ENCODE measurements at regions not wholly inside any gene's neighbourhood (a gene's known extent, or its start where the extent isn't known, plus 50 kb on each side); places are given as distances from the start of the nearest gene placed in this dataset.
"Not testable (repeated sequence)": the region's sequence is repeated elsewhere in the genome, so short reads cannot be mapped to it uniquely, and the experiment has no call there.

GRCh38 chr1:157249739-157250138, 111.5 kb upstream of the ETV3 start:
- no peak for FAIRE-seq

DNA sequence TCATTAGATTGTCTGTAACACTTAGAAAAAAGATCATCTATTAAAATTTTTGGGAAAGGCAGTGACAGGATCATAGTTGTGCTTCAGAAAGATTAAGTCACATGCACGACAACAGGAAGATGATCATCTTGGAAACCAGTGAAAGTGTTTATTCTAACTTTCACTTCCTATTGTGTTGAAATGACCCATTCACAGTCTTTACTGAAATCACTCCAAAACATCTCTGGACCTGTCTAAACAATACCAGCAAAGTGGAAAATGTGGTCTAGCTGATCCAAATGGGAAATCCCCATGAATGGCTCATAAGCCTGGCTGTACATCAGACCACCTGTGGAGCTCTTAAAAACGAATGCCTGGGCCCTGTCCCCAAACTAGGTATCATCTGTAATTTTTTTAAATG, 111.1 kb upstream of the ETV3 start:
- no peak for FAIRE-seq

GRCh38 chr1:157247764-157248049, 109.5 kb upstream of the ETV3 start:
- FAIRE-seq = not testable (repeated sequence)

DNA sequence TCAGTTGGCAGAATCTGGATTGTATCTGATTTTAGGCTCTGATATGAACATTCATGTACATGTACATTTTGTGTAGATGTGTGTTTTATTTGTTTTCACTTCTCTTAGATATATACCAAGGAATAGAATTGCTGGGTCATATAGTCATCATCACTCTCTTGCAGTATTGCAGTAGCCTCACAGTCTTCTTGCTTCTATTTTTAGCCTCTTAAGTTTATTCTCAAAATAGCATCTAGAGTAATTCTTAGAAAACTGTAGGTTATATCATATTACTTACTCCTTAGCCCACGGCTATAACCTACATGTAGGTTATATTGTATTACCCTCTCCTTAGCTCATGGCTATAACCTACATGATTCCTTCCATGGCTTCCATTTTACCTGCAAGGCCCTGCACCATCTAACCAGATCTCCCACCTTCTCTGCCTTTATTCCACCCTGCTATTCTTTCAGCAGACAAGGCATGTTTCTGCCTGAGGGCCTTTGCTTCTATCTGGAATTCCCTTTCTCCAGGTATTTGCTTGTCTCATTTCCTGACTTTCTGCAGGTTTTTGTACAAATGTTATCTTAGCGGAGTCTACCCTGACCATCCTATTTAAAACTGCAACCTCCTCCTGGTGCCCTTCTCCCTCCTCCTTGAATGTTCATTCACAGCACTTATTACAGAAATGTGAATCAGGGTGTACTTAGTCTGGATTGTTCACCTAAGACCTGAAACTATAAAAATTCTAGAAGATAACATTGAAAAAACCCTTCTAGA, 109.0 kb upstream of the ETV3 start:
- FAIRE-seq = no peak

- FAIRE-seq = no peak
These were observed 107.6 kb upstream of the ETV3 start for GRCh38 chr1:157245823-157246222.

DNA sequence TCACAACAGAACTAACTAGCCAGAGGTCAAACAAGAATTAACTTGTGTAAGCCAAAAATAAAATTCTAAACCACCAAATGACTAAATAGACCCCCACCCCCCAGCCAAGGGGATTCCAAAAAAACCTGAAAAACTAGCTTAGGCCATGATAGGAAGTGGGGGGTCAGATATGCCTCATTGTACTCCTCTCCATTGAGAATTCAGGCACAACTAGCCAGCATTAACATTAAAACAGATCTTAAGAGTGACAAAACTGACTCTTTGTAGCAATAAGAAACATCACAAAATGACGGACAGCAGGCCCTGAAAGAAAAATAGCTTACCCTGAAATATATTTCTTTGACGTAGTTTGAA, 103.0 kb upstream of the ETV3 start:
- FAIRE-seq = no peak

- FAIRE-seq = no peak
These were observed 102.4 kb upstream of the ETV3 start for GRCh38 chr1:157240495-157241184.

GRCh38 chr1:157239936-157240335, 101.7 kb upstream of the ETV3 start:
- no peak for FAIRE-seq

GRCh38 chr1:157238585-157238984, 100.4 kb upstream of the ETV3 start:
- FAIRE-seq = no peak

DNA sequence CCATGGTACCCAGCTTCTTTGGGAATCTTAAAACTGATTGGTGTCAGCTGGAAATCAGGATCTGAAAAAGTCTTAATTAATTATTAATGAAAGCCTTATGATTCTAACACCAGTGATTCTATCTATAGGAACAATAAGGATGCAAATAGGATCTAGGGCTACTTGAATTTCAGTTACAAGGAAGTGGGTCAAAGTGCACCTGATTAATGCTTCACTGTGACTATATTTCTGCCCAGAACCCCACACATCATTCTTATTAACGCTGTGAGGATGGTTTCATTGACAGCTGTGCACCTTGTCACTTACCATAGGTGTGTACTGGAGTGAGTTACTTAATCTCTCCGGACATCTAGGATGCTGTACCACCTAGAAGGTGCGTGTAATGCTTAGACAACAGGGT, 99.8 kb upstream of the ETV3 start:
- FAIRE-seq = no peak

- FAIRE-seq = no peak
These were observed 99.3 kb upstream of the ETV3 start for GRCh38 chr1:157237522-157237921.

DNA sequence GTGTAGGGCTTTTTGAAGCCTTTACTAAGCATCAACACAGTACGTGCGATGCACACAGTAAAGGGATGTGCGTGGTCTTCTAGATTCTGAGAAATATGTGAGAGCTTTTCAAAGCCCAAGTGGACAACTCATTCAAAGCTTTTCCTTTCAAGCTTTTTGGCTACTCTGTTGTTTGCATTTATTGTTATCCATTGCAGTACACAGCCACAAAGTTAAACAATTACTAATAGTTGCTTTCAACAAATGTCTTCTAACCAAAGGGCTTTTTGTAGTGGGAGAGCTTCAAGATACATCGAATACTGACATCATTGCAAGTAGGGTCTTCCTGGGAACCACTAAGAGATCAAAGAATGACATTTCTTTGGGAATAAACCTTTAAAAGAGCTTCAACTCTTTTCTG, 97.9 kb upstream of the ETV3 start:
- FAIRE-seq = no peak

GRCh38 chr1:157235307-157235706, 97.1 kb upstream of the ETV3 start:
- no peak for FAIRE-seq

DNA sequence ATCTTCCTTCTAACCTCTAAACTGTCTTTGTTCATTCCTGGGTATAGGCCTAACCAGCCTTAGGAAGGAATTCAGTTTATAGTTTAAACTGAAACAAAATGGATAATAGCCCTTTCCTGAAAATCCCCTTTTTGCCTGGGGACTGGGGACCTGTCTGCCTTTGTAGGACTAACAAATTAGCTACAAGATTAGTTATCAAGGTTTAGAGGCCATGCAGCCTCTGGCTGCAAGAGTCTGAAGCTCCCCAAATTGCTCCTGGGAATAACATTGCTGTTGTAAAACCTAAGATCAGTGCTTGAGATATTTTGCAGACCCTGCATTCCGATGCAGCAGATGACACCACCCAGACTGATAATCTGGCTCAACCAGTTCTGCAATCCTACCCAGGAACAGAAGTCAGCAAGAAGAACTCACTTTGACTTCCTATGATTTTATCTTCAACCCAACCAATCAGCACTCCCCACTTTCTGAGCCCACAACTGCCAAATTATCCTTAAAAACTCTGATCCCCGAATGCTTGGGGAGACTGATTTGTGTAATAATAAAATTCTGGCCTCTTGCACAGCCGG, 96.6 kb upstream of the ETV3 start:
- no peak for FAIRE-seq

DNA sequence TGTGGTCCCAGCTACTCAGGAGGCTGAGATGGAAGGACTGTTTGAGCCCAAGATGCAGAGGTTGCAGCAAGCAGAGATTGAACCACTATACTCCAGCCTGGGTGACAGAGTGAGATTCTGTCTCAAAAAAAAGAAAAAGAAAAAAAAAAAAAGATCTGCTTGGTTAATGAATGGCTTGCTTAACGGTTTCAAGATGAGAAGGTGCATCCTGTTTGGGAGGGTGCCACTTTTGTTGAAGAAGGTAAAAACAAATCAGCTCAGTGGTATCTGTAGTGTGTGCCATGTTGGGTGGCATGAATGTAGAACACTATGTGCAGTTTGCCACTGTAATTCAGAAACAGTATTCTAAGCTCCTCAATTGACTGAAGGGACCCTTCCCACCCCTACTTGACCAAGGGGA, 94.9 kb upstream of the ETV3 start:
- FAIRE-seq = no peak

- FAIRE-seq = no peak
These were observed 93.8 kb upstream of the ETV3 start for GRCh38 chr1:157231846-157232525.

- FAIRE-seq = no peak
These were observed 92.3 kb upstream of the ETV3 start for GRCh38 chr1:157230500-157230899.

DNA sequence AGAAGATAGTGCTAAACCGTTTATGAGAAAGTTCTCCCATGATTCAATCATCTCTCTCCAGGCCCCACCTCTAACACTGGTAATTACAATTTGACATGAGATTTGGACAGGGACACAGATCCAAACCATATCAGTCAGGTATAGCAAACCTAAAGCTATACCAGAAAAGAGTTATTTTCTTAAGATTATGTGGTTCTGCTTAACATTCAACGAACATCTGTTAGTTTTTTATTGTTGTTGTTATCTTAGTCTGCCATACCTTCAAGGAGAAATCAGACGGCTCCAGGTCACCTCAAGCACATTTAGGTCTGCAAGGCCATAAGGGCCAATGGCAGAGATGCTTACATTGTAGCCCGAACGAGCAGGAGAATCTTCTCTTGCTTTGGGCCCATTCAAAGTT, 89.5 kb upstream of the ETV3 start:
- no peak for FAIRE-seq

DNA sequence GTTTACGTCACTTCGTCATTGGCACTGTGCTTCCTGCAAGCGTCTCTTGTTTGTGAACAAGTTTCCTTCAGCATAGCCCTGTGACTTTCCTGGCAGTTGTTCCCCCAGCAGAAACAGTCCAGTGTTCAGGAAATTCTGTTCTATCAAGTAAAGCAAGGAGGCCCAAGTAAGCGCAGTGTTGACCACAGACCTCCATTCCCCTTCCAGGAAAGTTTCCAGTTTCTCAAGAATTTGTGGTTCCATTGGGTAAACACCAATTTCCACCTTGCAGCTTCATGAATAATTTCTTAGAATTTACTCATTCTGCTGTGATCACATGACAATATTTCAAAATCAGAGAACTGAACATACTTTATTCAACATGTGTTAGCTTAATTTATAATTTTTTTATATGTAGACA, 88.5 kb upstream of the ETV3 start:
- FAIRE-seq = no peak

DNA sequence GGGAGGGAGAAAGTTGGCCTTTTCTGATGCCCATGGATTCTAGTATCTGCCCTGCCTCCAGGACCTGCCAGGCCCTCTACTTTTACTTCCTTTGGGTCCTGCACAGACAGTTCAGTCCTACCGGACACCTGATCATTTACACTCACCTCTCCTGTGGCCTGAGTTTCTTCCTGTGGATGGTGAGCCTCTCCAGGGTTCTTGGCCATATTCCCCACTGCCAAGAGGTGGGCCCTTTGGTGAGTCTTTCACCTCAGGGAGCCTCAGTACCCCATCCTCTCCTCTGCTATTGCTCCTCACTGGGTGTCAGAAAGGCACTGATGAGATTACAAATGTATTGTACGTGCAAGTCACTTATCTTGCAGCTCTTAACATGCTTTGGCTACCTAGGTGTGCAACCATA, 81.4 kb upstream of the ETV3 start:
- no peak for FAIRE-seq

DNA sequence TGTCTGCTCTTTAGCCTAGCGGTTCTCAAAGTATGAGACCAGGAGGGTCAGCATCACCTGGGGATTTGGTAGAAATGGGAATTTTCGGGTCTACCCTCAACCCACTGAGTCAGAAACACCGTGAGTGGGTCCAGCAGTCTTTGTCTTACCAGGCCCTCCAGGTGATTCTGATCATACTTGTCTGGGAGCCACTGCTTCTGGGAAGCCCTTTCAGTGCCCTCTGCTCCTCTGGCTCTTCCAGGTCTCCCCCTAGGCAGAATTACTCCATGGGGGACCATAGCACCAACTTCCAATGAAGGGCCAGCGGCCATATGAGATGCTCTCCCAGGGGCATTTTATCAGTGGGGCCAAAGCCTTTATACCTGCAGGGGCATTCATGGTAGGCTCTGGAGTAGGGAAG, 81.0 kb upstream of the ETV3 start:
- FAIRE-seq = no peak

GRCh38 chr1:157218671-157219070, 80.5 kb upstream of the ETV3 start:
- FAIRE-seq = no peak

DNA sequence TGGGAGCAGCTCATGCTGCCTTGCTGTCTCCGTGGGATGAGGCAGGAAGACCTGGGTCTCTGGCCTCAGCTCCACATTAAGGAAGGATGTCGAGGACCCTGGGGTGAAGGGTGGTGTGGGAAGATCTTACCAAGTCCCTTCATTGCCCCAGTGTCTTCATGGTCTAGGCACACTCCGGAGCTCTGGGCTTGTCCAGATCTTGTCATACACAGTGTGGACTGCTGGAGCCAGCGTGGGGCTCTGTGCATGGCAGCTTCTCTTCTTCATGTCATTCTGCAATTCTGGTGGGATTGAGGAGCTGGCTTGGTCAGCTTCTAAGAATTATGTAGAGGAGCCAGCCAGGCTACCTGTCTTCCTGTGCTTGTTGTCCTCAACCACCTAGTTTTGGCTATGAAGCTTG, 79.3 kb upstream of the ETV3 start:
- FAIRE-seq = no peak

DNA sequence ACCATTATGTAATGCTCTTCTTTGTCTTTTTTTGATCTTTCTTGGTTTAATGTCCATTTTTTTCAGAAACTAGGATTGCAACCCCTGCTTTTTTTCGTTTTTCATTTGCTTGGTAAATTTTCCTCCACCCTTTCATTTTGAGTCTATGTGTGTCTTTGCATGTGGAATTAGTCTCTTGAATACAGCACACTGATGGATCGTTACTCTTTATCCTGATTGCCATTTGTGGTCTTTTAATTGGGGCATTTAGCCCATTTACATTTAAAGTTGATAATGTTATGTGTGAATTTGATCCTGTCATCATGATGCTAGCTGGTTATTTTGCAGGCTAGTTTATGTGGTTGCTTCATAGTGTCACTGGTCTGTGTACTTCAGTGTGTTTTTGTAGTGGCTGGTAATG, 75.6 kb upstream of the ETV3 start:
- FAIRE-seq = no peak
